ENCODE measurements at regions not wholly inside any gene's neighbourhood (a gene's known extent, or its start where the extent isn't known, plus 50 kb on each side); places are given as distances from the start of the nearest gene placed in this dataset.
"Not testable (repeated sequence)": the region's sequence is repeated elsewhere in the genome, so short reads cannot be mapped to it uniquely, and the experiment has no call there.

- no peak for DNase-seq (ENCODE audit: low read depth)
- TF ChIP-seq, protein P1, sequence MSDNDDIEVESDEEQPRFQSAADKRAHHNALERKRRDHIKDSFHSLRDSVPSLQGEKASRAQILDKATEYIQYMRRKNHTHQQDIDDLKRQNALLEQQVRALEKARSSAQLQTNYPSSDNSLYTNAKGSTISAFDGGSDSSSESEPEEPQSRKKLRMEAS (IDR thresholded peaks at IDR 0.05; ENCODE audit: low read depth, low read length) = no peak
- TF ChIP-seq, protein P2, sequence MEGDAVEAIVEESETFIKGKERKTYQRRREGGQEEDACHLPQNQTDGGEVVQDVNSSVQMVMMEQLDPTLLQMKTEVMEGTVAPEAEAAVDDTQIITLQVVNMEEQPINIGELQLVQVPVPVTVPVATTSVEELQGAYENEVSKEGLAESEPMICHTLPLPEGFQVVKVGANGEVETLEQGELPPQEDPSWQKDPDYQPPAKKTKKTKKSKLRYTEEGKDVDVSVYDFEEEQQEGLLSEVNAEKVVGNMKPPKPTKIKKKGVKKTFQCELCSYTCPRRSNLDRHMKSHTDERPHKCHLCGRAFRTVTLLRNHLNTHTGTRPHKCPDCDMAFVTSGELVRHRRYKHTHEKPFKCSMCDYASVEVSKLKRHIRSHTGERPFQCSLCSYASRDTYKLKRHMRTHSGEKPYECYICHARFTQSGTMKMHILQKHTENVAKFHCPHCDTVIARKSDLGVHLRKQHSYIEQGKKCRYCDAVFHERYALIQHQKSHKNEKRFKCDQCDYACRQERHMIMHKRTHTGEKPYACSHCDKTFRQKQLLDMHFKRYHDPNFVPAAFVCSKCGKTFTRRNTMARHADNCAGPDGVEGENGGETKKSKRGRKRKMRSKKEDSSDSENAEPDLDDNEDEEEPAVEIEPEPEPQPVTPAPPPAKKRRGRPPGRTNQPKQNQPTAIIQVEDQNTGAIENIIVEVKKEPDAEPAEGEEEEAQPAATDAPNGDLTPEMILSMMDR (IDR thresholded peaks at IDR 0.05; ENCODE audit: low read depth, low read length) = no peak
- TF ChIP-seq MYC (IDR thresholded peaks at IDR 0.05; ENCODE audit: low read depth, low read length) (no peak), POLR2A (IDR thresholded peaks at IDR 0.05; ENCODE audit: extremely low read depth, insufficient read length) (no peak)
- H3K4me3 ChIP-seq (ENCODE audit: low read depth, low read length) = no peak overlapping the region
These were observed 80.4 kb downstream of the MSTN start for GRCh38 chr2:189982087-189982486.

- not testable (repeated sequence) for DNase-seq (ENCODE audit: low read depth)
These were observed 86.0 kb downstream of the MSTN start for GRCh38 chr2:189976488-189976887.

GRCh38 chr2:189960346-189960745 lies 102.2 kb downstream of the MSTN start:
- TF ChIP-seq, protein P2 (IDR thresholded peaks at IDR 0.05; ENCODE audit: low read depth, low read length) = no peak
- no peak for TF ChIP-seq POLR2A (IDR thresholded peaks at IDR 0.05; ENCODE audit: extremely low read depth, insufficient read length)
- TF ChIP-seq, protein P1 (IDR thresholded peaks at IDR 0.05; ENCODE audit: low read depth, low read length) = no peak
- TF ChIP-seq MYC (IDR thresholded peaks at IDR 0.05; ENCODE audit: low read depth, low read length) = no peak
- H3K4me3 ChIP-seq (ENCODE audit: low read depth, low read length) = no peak overlapping the region
- no peak for DNase-seq (ENCODE audit: low read depth)

More at GRCh38 chr2:189976488-189976887, 86.0 kb downstream of the MSTN start:
- not testable (repeated sequence) for H3K4me3 ChIP-seq (ENCODE audit: low read depth, low read length)

DNA sequence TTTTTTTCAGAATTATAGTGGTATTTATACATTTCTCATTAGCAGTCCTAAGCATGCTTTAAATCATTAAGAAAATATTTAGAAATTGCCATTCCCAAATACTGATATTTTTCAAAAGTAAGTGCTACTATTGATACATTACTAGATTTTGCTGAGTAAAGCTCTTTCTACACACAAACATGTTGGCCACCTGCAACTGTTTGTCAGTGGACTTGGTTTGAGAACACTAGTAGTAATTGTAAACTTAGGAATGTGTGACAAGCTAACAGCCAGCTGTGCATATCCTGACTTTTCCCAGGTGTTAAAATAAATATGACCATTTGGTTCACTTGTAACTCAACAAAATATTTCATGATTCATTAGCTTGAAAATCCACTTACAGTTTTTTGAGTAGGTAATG lies 103.1 kb downstream of the MSTN start:
- TF ChIP-seq, protein P1 (IDR thresholded peaks at IDR 0.05; ENCODE audit: low read depth, low read length) = no peak
- TF ChIP-seq MYC (IDR thresholded peaks at IDR 0.05; ENCODE audit: low read depth, low read length) = no peak
- no peak for TF ChIP-seq POLR2A (IDR thresholded peaks at IDR 0.05; ENCODE audit: extremely low read depth, insufficient read length)
- TF ChIP-seq, protein P2 (IDR thresholded peaks at IDR 0.05; ENCODE audit: low read depth, low read length) = no peak

DNA sequence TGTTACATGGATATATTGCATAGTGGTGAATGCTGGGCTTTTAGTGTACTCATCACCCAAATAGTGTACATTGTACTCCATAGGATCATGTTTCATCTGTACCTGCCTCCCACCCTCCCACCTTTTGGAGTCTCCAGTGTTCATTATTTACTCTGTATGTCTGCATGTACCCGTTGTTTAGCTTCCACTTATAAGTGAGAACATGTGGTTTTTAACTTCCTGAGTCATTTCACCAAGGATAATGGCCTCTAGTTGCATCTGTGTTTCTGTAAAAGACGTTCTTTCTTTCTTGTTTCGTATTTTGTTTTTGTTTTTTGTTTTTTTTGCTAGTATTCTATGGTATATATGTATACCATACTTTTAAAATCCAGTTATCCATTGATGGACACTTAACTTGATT lies 107.5 kb downstream of the MSTN start:
- TF ChIP-seq, protein P2 (IDR thresholded peaks at IDR 0.05; ENCODE audit: low read depth, low read length) = no peak
- TF ChIP-seq MYC (IDR thresholded peaks at IDR 0.05; ENCODE audit: low read depth, low read length) = no peak
- TF ChIP-seq POLR2A (IDR thresholded peaks at IDR 0.05; ENCODE audit: extremely low read depth, insufficient read length) = no peak
- TF ChIP-seq, protein P1 (IDR thresholded peaks at IDR 0.05; ENCODE audit: low read depth, low read length) = no peak
- no peak for DNase-seq (ENCODE audit: low read depth)
- no peak overlapping the region for H3K4me3 ChIP-seq (ENCODE audit: low read depth, low read length)

More for the DNA sequence above, 103.1 kb downstream of the MSTN start:
- DNase-seq (ENCODE audit: low read depth) = no peak
- H3K4me3 ChIP-seq (ENCODE audit: low read depth, low read length) = no peak overlapping the region

GRCh38 chr2:189952536-189953109 lies 109.9 kb downstream of the MSTN start:
- H3K4me3 ChIP-seq (ENCODE audit: low read depth, low read length) = no peak overlapping the region
- TF ChIP-seq MYC (IDR thresholded peaks at IDR 0.05; ENCODE audit: low read depth, low read length) = no peak
- TF ChIP-seq, protein P2 (IDR thresholded peaks at IDR 0.05; ENCODE audit: low read depth, low read length) = no peak
- no peak for TF ChIP-seq POLR2A (IDR thresholded peaks at IDR 0.05; ENCODE audit: extremely low read depth, insufficient read length)
- TF ChIP-seq, protein P1 (IDR thresholded peaks at IDR 0.05; ENCODE audit: low read depth, low read length) = no peak
- no peak for DNase-seq (ENCODE audit: low read depth)

All from NB4 (cell line).